OCI-LY3 (cell line): ENCODE measurements at regions not wholly inside any gene's neighbourhood (a gene's known extent, or its start where the extent isn't known, plus 50 kb on each side); places are given as distances from the start of the nearest gene placed in this dataset.

Experiments used
- CTCF ChIP-seq: fragments of 200-600, 300-600 bp; sonication (generic); IDR thresholded peaks from 2 replicates; pipeline ENCODE4 v1.5.1; 2014; ENCODE audit warnings: antibody characterized with exemption, low read length, low read depth
- EZH2phosphoT487 ChIP-seq: fragments of 200-600 bp; shearing (Covaris generic); IDR thresholded peaks from 2 replicates; pipeline ENCODE4 v1.6.1; 2018; ENCODE audit warnings: antibody characterized with exemption, mixed run types, low read depth

DNA sequence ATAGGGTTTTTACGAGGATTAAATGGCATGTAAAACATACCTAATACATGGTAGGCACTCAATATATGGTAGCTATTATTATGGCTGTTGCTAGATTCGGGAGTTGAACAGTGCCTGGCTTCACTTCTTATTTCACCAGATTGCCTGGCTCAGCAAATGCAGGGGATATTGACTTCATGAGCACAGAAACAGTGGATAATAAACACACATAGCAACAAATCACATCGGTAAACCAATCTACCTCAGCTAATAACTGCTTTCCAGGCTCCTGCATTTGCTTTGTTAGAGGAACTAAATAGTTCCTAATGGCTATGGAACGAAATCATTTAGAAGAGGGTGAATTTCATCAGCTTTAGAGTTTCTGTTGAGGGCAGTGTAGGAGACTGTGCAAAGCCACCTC lies 105.2 kb upstream of the TMCC3 start:
- no peak for TF ChIP-seq CTCF
- TF ChIP-seq EZH2phosphoT487, result no peak
